ENCODE measurements at regions not wholly inside any gene's neighbourhood (a gene's known extent, or its start where the extent isn't known, plus 50 kb on each side); places are given as distances from the start of the nearest gene placed in this dataset.
"Not testable (repeated sequence)": the region's sequence is repeated elsewhere in the genome, so short reads cannot be mapped to it uniquely, and the experiment has no call there.

- no peak for DNase-seq (ENCODE audit: low spot score in 2 of 2)
- no peak for FAIRE-seq
Measured at GRCh38 chr2:84160453-84160852, 298.6 kb downstream of the SUCLG1 start.

- FAIRE-seq = no peak
- DNase-seq (ENCODE audit: low spot score in 2 of 2) = no peak
Measured at GRCh38 chr2:84158605-84159004, 300.5 kb downstream of the SUCLG1 start.

DNA sequence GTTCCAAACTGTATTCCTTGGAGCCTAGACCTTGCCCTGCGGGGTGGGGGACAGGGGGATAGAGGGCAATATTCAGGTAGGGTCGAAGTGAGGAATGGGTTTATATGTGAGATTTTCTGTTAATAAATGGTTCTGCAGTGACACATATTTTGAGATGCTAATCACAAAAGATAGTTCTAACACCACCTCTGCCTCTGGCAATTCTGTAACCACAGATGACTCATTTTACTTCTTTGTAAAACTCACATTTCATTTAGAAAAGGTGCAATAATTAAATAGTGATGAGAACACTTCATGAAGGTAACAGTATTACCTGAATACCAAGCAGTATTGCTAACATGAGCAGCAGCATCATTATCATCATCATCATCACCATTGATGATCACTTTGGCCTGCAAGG is 306.6 kb downstream of the SUCLG1 start:
- FAIRE-seq (no peak), DNase-seq (ENCODE audit: low spot score in 2 of 2) (no peak)

- DNase-seq (ENCODE audit: low spot score in 2 of 2) (no peak), FAIRE-seq (no peak)
Measured at GRCh38 chr2:84144345-84144744, 314.7 kb downstream of the SUCLG1 start.

GRCh38 chr2:84137034-84137433 is 322.0 kb downstream of the SUCLG1 start:
- DNase-seq (ENCODE audit: low spot score in 2 of 2) = no peak
- no peak for FAIRE-seq

DNA sequence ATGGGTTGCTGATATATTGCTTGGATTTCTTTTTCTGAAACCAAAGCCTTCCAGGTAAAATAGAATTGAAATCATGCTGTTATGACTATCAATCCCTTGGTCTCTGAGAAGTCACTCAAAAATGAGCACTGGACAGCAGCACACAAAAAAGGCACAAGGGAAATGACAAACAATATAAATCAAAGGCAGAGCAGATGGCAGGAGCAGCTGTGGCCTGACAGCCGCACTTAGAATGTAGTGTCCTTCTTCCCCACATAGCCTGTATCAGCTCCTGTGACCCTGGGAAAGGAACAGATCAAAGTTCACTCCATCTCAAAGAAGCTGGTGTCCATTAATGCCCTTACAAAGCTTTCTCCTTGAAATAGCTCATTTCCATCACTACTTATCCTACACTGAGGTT is 326.7 kb downstream of the SUCLG1 start:
- no peak for DNase-seq (ENCODE audit: low spot score in 2 of 2)
- FAIRE-seq = no peak

- no peak for FAIRE-seq
- no peak for DNase-seq (ENCODE audit: low spot score in 2 of 2)
Measured at GRCh38 chr2:84131278-84131830, 327.7 kb downstream of the SUCLG1 start.

DNA sequence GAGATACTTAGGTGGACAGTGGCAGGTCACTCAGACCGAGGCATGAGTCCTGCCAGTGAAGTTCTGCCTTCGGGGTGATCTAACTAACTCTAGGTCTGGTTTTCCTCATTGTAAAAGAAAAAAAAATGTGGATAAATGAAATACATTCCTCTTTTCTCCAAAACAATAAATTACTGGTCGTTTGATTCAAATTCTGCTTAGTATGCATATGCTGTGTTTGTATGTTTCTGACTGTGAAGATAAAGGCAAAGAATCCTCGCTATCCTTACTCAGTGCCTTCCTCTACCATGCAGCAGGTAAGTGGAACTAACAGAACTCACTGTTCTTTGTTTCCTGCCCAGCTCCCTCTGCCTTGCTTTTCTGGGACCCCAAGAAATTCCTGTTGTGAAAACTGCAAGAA is 330.1 kb downstream of the SUCLG1 start:
- DNase-seq (ENCODE audit: low spot score in 2 of 2) (no peak), FAIRE-seq (no peak)

- FAIRE-seq; DNase-seq (ENCODE audit: low spot score in 2 of 2): not testable (repeated sequence)
Measured at GRCh38 chr2:84127812-84128211, 331.3 kb downstream of the SUCLG1 start.

DNA sequence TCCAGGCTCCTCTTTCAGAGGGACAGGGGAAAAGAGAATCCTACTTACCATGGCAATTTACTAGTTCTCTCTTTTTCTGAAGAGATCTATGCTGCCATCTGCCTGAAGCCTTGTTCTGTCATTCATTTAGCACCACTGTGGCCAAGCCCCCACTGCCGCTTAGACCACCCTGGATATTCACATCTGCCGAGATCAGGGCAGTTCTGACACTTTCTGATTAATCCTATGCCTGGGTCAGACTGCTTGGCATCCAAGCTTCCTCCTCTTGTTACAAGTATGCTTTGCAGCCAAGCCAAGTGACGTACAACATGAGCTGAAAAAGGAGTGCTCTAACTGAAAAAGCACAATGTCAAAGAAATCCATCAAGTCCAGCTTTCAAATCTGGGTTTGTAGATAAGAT is 332.6 kb downstream of the SUCLG1 start:
- DNase-seq (ENCODE audit: low spot score in 2 of 2) = no peak
- FAIRE-seq = no peak

DNA sequence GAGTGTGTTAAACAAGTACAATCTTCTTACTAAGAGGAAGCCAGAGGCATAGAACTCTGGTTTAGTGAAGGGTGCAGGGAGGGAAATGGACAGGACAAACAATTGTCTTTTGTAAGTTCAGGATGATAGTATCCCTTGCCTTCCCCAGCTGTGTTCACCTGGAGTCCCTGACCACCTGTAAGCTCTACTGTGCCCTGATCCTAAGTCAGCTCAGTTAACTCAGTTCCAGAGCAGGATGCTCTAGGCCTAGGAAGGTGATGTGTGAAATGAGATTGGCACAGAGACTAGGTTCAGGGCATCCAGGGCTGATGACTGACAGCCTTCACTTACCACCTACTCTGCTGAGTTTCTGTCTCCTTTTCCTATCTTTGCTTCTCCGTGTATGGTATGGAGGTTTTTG is 333.0 kb downstream of the SUCLG1 start:
- DNase-seq (ENCODE audit: low spot score in 2 of 2) (no peak), FAIRE-seq (no peak)

- FAIRE-seq (no peak), DNase-seq (ENCODE audit: low spot score in 2 of 2) (no peak)
Measured at GRCh38 chr2:84116143-84116542, 342.9 kb downstream of the SUCLG1 start.

- no peak for FAIRE-seq
- no peak for DNase-seq (ENCODE audit: low spot score in 2 of 2)
Measured at GRCh38 chr2:84115173-84115857, 343.8 kb downstream of the SUCLG1 start.

GRCh38 chr2:84103816-84104527 is 355.1 kb downstream of the SUCLG1 start:
- not testable (repeated sequence) for FAIRE-seq; DNase-seq (ENCODE audit: low spot score in 2 of 2)

- no peak for FAIRE-seq
Measured at GRCh38 chr2:84102274-84102673, 356.8 kb downstream of the SUCLG1 start.

GRCh38 chr2:84088656-84089055 is 370.4 kb downstream of the SUCLG1 start:
- no peak for DNase-seq (ENCODE audit: low spot score in 2 of 2)
- FAIRE-seq = no peak

More at GRCh38 chr2:84102274-84102673, 356.8 kb downstream of the SUCLG1 start:
- no peak for DNase-seq (ENCODE audit: low spot score in 2 of 2)

GRCh38 chr2:84085562-84085961 is 373.5 kb downstream of the SUCLG1 start:
- no peak for DNase-seq (ENCODE audit: low spot score in 2 of 2)
- no peak for FAIRE-seq

DNA sequence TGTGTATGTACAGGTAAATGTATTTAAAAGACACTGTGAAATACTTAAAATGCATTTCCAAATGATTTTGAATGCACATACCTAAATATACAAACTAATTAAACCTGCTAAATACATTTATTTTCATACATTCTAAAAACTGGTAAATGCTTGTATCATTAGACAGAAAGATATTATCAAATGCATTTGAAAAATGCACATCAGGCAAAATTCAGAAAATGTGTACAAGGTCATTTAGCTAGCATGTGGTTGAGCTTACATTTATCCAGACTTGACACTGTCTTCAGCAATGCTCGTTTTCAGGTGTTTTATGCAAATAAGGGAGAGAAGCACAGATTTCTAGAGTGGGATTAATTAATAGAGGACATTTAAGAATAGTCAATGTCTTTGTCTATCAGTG is 374.2 kb downstream of the SUCLG1 start:
- DNase-seq (ENCODE audit: low spot score in 2 of 2) (no peak), FAIRE-seq (no peak)

GRCh38 chr2:84083984-84084383 is 375.1 kb downstream of the SUCLG1 start:
- FAIRE-seq (no peak), DNase-seq (ENCODE audit: low spot score in 2 of 2) (no peak)

DNA sequence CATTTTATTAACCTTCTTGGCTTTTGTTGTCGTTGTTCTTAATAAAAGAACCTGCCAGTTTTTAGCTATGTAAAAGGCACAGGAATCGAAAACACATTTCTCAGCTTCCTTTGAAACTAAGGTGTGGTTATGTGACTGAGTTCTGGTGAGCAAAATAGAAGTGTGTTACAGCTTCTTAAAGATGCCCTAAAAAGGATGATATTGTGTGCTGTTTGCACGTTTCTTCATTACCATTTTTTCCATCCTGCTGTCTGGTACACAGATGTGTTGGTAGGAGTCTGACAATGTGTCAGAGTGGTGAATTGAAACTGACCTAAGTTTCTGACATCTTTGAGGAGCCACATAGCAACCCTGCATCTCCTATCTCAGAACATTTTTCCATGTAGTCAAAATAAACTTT is 380.6 kb downstream of the SUCLG1 start:
- FAIRE-seq (no peak), DNase-seq (ENCODE audit: low spot score in 2 of 2) (no peak)

- no peak for FAIRE-seq
- DNase-seq (ENCODE audit: low spot score in 2 of 2) = no peak
Measured at GRCh38 chr2:84077496-84077895, 381.6 kb downstream of the SUCLG1 start.

DNA sequence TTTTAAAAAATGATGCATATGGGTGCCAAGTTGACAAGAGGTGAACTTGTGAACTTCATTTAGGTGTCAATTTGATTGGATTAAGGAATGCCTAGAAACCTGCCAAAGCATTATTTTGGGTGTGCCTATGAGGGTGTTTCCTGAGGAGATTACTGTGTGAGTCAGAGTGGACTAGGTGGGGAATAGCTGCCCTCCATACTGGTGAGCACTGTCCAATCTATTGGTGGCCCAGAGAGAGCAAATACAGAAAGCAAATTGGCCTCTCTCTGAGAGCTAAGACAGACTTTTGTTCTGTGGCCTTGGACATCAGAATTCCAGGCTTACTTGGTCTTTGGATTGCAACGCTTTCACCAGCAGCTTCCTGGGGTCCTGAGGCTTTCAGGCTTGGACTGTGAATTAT is 388.0 kb downstream of the SUCLG1 start:
- DNase-seq (ENCODE audit: low spot score in 2 of 2) = no peak
- FAIRE-seq = no peak

All from frontal cortex (tissue), 3 donors.